ENCODE measurements at regions not wholly inside any gene's neighbourhood (a gene's known extent, or its start where the extent isn't known, plus 50 kb on each side); places are given as distances from the start of the nearest gene placed in this dataset.

DNA sequence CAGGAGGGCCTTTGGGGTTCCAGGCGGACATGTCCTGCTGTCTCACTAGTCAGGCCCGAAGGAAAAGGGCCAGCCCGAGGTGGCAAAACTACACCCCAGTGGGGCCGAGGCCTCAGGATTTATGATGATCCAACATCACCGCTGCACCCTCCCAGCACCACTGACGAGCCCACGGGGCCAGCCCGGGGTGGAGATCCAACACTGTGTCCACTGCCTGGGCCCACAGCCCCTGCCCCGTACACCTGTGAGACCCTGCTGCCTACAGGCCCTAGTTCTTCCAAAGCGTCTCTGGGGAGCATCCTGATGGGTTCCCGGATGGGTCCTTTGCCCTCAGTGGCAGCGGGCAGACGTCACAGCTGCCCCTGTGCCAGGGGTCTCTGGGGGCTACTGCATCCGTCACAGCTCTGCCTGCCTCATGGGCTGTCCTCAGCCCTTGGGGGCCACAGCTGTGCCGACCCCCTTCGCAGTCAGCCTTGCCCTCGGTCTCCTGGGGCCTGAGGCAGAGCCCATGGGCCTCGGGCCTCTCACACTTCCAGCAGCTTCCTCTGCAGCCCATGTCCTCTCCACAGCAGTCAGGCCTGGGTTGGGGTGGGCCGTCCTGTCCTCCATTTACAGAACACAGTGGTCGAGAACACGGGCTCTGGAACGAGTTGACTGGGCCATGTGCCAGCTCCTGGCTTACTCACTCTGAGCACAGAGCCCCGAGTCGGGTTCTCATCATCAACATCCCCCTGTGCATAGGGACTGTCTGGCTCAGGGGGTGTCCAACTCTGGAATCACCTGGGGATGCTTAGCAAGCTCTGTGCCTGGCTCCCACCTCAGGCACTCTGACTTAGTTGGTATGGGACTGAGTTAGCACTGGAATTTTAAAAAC is 64.9 kb downstream of the FOXL3 start:
- TF ChIP-seq CTCF (IDR thresholded peaks at IDR 0.05) (no peak), POLR2A (IDR thresholded peaks at IDR 0.05) (no peak), EP300 (IDR thresholded peaks at IDR 0.05) (no peak)
